Tibial nerve (tissue), 4 donors: ENCODE measurements at regions not wholly inside any gene's neighbourhood (a gene's known extent, or its start where the extent isn't known, plus 50 kb on each side); places are given as distances from the start of the nearest gene placed in this dataset.
A peak's percentile ranks its signal among the peaks of the same experiment; 100 is the strongest.
"Not testable (repeated sequence)": the region's sequence is repeated elsewhere in the genome, so short reads cannot be mapped to it uniquely, and the experiment has no call there.

Source experiments
- DNase-seq, 2 donors: peaks; one replicate each; pipeline ENCODE4 v3.0.0-alpha.2; 2019; ENCODE audit warnings: low spot score in 2 of 2
- H3K27ac ChIP-seq, 4 donors: fragments of 200-600 bp; sonication (generic) in 3 of 4; one replicate each; pipeline ENCODE4 v1.5.1; 2017 to 2019; ENCODE audit warnings: mild to moderate bottlenecking in 1 of 4
- H3K27me3 ChIP-seq, 2 donors: fragments of 200-600 bp; sonication (generic) in 1 of 2; one replicate each; pipeline versions ENCODE4 v1.5.1 to v1.6.0; 2017 to 2019
- H3K36me3 ChIP-seq, 3 donors: fragments of 200-600 bp; sonication (generic); one replicate each; pipeline ENCODE4 v1.5.1; 2018 to 2019
- H3K4me1 ChIP-seq, 4 donors: fragments of 200-600 bp; sonication (generic) in 3 of 4; one replicate each; pipeline ENCODE4 v1.5.1; 2017 to 2019
- H3K4me3 ChIP-seq, 4 donors: fragments of 200-600 bp; sonication (generic) in 3 of 4; one replicate each; pipeline ENCODE4 v1.5.1; 2017 to 2019; ENCODE audit warnings: mild to moderate bottlenecking in 1 of 4, moderate library complexity in 1 of 4
- H3K9me3 ChIP-seq, 4 donors: fragments of 200-600 bp; sonication (generic) in 3 of 4; one replicate each; pipeline ENCODE4 v1.5.1; 2017 to 2019
- CTCF ChIP-seq, 5 experiments: fragments of 200-600 bp in 3 of 5; fragments of 450-650 bp in 2 of 5; sonication (generic) in 3 of 5; IDR thresholded peaks; one replicate each; pipeline ENCODE4 v1.5.1; 2016 to 2019; ENCODE audit warnings: antibody characterized with exemption in 5 of 5, mild to moderate bottlenecking in 3 of 5, moderate library complexity in 2 of 5
- EP300 ChIP-seq, 2 donors: sonication (generic); formaldehyde crosslinking; IDR thresholded peaks; one replicate each; pipeline ENCODE4 v1.6.1; 2017; ENCODE audit warnings: antibody characterized with exemption in 2 of 2, mild to moderate bottlenecking in 1 of 2
- POLR2A ChIP-seq, 2 donors: fragments of 450-650 bp; IDR thresholded peaks; one replicate each; pipeline ENCODE4 v1.6.1; 2017; ENCODE audit warnings: antibody characterized with exemption in 2 of 2, mild to moderate bottlenecking in 2 of 2, moderate library complexity in 2 of 2
- WGBS, 2 donors: methylation state at CpG; one replicate each; pipeline ENCODE4 v1.1.5; 2018; 5-methylcytosine and 5-hydroxymethylcytosine counted together

- Histone ChIP-seq H3K4me3 (no peak overlapping the region), H3K4me1 (peaks cover 0 to 27% (median 9%) of the 10 kb centered on the region in 4 donors), H3K36me3 (no peaks in the 10 kb centered on the region), H3K27me3 (no peaks in the 10 kb centered on the region), H3K9me3 (no peaks in the 10 kb centered on the region), H3K27ac (peak overlapping the region in 2 of 4 donors; percentile 28 to 60)
- DNase-seq = no peak
- WGBS, 2 donors = 18 to 25% methylated on average over 2 of the region's 2 CpGs
- TF ChIP-seq EP300 (IDR thresholded peaks at IDR 0.05) (peak in 1 of 2 donors; percentile 55), CTCF (IDR thresholded peaks at IDR 0.05) (no peak)
These were observed 79.3 kb upstream of the CD28 start for GRCh38 chr2:203626952-203627681.

DNA sequence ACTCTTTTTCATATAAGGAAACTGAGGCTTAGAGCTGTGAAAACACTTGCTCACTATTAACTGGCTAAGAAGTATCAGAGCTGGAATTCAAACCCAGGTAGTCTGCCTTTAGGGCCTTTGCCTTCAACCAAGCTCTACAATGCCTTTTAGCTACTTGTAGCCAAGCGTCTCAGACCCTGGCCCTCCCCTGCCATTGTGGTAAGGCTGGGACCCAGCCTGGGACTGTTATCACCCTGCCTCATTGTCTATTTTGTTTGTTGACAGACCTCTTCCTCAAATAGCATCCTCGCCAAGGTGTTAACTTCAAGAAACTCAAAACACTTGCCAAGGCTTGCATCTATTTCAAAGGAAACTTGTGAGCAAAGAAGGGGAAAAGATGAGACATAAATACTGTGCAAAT lies 76.7 kb upstream of the CD28 start:
- Histone ChIP-seq H3K27ac (no peak overlapping the region), H3K9me3 (no peaks in the 10 kb centered on the region), H3K4me3 (no peak overlapping the region), H3K4me1 (peaks cover 0 to 27% (median 9%) of the 10 kb centered on the region in 4 donors), H3K27me3 (no peaks in the 10 kb centered on the region), H3K36me3 (no peaks in the 10 kb centered on the region)
- 95 to 98% methylated on average over 2 of the region's 2 CpGs for WGBS, 2 donors
- no peak for DNase-seq
- TF ChIP-seq EP300 (IDR thresholded peaks at IDR 0.05) = no peak
- no peak for TF ChIP-seq POLR2A (IDR thresholded peaks at IDR 0.05)

GRCh38 chr2:203631068-203631757 lies 75.2 kb upstream of the CD28 start:
- no peak for DNase-seq
- no peaks in the 10 kb centered on the region for H3K27me3 ChIP-seq
- peaks cover 0 to 22% (median 9%) of the 10 kb centered on the region in 4 donors for H3K4me1 ChIP-seq
- H3K27ac ChIP-seq = no peak overlapping the region
- TF ChIP-seq POLR2A (IDR thresholded peaks at IDR 0.05) = no peak
- no peak for TF ChIP-seq EP300 (IDR thresholded peaks at IDR 0.05)
- TF ChIP-seq CTCF (IDR thresholded peaks at IDR 0.05) = no peak
- no peaks in the 10 kb centered on the region for H3K36me3 ChIP-seq
- H3K4me3 ChIP-seq = no peak overlapping the region
- H3K9me3 ChIP-seq = no peaks in the 10 kb centered on the region
- WGBS, 2 donors = 72 to 74% methylated on average over 8 of the region's 8 CpGs

DNA sequence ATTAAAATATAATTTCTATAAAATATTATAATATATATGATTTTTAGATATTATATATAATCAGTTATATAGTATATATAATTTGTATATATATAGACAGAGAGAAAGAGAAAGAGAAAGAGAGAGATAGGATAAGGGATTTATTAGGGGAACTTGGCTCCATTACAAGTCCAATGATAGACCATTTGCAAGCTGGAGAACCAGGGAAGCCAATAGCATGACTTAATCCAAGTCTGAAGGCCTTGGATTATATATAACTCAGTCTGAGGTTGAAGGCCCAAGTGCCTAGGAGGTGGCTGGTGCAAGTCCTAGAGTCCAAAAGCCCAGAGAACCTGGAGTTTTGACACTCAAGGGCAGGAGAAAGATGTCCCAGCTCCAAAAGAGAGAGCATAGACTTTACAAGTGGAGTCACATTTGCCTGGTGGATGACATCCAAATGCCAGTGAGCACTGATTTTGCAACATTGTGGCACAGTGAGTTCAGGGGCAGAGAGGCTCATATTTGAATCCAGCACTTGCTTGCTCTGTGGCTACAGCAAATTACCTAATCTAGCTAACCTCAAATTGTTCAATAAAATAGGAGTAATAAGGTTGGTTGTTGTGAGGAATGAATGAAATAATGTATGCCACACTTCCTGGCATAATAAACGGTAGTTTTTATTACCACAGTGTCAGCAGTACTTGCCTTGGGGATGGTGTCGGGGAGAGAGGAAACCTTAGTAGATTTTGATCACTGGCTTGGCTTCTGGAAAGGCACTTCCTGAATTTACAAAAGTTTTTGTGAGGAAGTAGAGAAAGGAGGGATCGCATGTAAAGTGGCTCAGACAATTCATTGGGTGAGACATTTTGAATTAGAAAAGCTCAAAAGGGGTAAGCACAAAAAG lies 69.6 kb upstream of the CD28 start:
- no peak for DNase-seq
- WGBS, 2 donors = 45 to 57% methylated on average over 3 of the region's 3 CpGs
- Histone ChIP-seq H3K36me3 (no peaks in the 10 kb centered on the region), H3K27me3 (no peaks in the 10 kb centered on the region), H3K4me3 (no peak overlapping the region), H3K4me1 (peaks cover 0 to 18% (median 7%) of the 10 kb centered on the region in 4 donors), H3K27ac (peak overlapping the region in 2 of 4 donors; percentile 14 to 41), H3K9me3 (no peaks in the 10 kb centered on the region)
- no peak for TF ChIP-seq CTCF (IDR thresholded peaks at IDR 0.05)
- TF ChIP-seq EP300 (IDR thresholded peaks at IDR 0.05) = peak in 1 of 2 donors; percentile 49

GRCh38 chr2:203637471-203638167 lies 68.8 kb upstream of the CD28 start:
- TF ChIP-seq POLR2A (IDR thresholded peaks at IDR 0.05) = no peak
- no peak for TF ChIP-seq CTCF (IDR thresholded peaks at IDR 0.05)
- TF ChIP-seq EP300 (IDR thresholded peaks at IDR 0.05) = no peak
- Histone ChIP-seq H3K4me1 (peaks cover 0 to 18% (median 7%) of the 10 kb centered on the region in 4 donors), H3K27me3 (no peaks in the 10 kb centered on the region), H3K27ac (peak overlapping the region in 2 of 4 donors; percentile 14 to 41), H3K9me3 (no peaks in the 10 kb centered on the region), H3K36me3 (no peaks in the 10 kb centered on the region), H3K4me3 (no peak overlapping the region)
- 61% methylated on average over 4 of the region's 4 CpGs for WGBS, 2 donors
- DNase-seq = no peak

DNA sequence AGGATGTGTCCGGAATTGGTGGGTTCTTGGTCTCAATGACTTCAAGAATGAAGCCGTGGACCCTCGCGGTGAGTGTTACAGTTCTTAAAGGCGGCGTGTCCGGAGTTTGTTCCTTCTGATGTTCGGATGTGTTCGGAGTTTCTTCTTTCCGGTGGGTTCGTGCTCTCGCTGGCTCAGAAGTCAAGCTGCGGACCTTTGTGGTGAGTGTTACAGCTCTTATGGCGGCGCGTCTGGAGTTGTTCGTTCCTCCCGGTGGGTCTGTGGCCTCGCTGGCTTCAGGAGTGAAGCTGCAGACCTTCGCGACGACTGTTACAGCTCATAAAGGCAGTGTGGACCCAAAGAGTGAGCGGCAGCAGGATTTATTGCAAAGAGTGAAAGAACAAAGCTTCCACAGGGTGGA lies 64.6 kb upstream of the CD28 start:
- H3K27ac ChIP-seq, H3K36me3 ChIP-seq, H3K9me3 ChIP-seq, DNase-seq, H3K4me3 ChIP-seq, H3K27me3 ChIP-seq: not testable (repeated sequence)
- 96 to 97% methylated on average over 23 of the region's 23 CpGs for WGBS, 2 donors
- peaks cover 0 to 15% (median 7%) of the 10 kb centered on the region in 4 donors for H3K4me1 ChIP-seq

DNA sequence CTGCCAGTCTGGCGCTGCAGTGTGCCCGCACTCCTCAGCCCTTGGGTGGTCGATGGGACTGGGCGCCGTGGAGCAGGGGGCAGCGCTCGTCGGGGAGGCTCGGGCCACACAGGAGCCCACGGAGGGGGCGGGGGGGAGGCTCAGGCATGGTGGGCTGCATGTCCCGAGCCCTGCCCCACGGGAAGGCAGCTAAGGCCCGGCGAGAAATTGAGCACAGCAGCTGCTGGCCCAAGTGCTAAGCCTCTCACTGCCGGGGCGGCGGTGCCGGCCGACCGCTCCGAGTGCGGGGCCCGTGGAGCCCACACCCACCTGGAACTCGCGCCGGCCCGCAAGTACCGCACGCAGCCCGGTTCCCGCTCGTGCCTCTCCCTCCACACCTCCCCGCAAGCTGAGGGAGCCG lies 63.6 kb upstream of the CD28 start:
- not testable (repeated sequence) for H3K9me3 ChIP-seq, H3K27ac ChIP-seq, H3K27me3 ChIP-seq, DNase-seq, H3K4me3 ChIP-seq, H3K4me1 ChIP-seq, H3K36me3 ChIP-seq
- 95 to 97% methylated on average over 24 to 25 of the region's 35 CpGs for WGBS, 2 donors
